ENCODE measurements at regions not wholly inside any gene's neighbourhood (a gene's known extent, or its start where the extent isn't known, plus 50 kb on each side); places are given as distances from the start of the nearest gene placed in this dataset.

DNA sequence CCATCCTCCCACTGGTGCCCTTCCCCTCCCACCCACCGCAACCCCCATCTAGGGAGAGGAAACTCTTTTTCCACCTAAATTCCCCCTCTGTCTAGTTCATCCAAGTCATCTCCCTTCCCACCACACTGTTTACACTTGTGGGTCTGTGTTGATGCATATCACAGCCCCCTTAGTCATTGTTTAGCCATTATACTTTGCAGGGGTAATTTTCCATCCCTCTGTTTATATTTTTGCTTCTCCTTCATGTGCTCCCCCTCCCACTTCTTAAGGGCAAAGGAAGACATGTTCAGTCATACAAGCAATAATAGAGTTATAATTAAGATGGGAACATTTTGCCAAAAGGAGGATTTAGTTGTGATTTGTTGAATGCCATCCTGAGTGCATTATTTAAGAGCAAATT is 187.8 kb upstream of the TNP1 start:
- H3K27ac Mint-ChIP-seq, result no peak overlapping the region
- H3K4me3 Mint-ChIP-seq, result no peak overlapping the region

GRCh38 chr2:217047209-217047608 is 187.3 kb upstream of the TNP1 start:
- no peak for DNase-seq
- Mint-ChIP-seq H3K27ac (no peak overlapping the region), H3K36me3 (no peaks in the 10 kb centered on the region), H3K4me1 (no peaks in the 10 kb centered on the region), H3K9me3 (no peaks in the 10 kb centered on the region), H3K4me3 (no peak overlapping the region), H3K27me3 (ENCODE audit: low read depth in 3 of 3) (peaks cover 0 to 12% (median 5%) of the 10 kb centered on the region in 3 donors)

More for the DNA sequence above, 187.8 kb upstream of the TNP1 start:
- no peaks in the 10 kb centered on the region for H3K4me1 Mint-ChIP-seq
- H3K27me3 Mint-ChIP-seq (ENCODE audit: low read depth in 3 of 3), result peaks cover 0 to 13% (median 5%) of the 10 kb centered on the region in 3 donors
- DNase-seq, result no peak
- H3K9me3 Mint-ChIP-seq, result no peaks in the 10 kb centered on the region
- H3K36me3 Mint-ChIP-seq, result no peaks in the 10 kb centered on the region

GRCh38 chr2:217045700-217046475 is 186.0 kb upstream of the TNP1 start:
- peaks cover 0 to 16% (median 5%) of the 10 kb centered on the region in 3 donors for H3K27me3 Mint-ChIP-seq (ENCODE audit: low read depth in 3 of 3)
- H3K27ac Mint-ChIP-seq, result no peak overlapping the region
- H3K4me1 Mint-ChIP-seq, result no peaks in the 10 kb centered on the region
- no peaks in the 10 kb centered on the region for H3K9me3 Mint-ChIP-seq
- H3K4me3 Mint-ChIP-seq, result no peak overlapping the region
- DNase-seq, result no peak
- H3K36me3 Mint-ChIP-seq, result no peaks in the 10 kb centered on the region

- DNase-seq, result no peak
- H3K4me3 Mint-ChIP-seq, result no peak overlapping the region
- no peak overlapping the region for H3K27ac Mint-ChIP-seq
- no peaks in the 10 kb centered on the region for H3K9me3 Mint-ChIP-seq
- H3K27me3 Mint-ChIP-seq (ENCODE audit: low read depth in 3 of 3), result peaks cover 2 to 12% (median 8%) of the 10 kb centered on the region in 3 donors
- H3K36me3 Mint-ChIP-seq, result no peaks in the 10 kb centered on the region
- H3K4me1 Mint-ChIP-seq, result no peaks in the 10 kb centered on the region
These were observed 180.2 kb upstream of the TNP1 start for GRCh38 chr2:217040099-217040498.

DNA sequence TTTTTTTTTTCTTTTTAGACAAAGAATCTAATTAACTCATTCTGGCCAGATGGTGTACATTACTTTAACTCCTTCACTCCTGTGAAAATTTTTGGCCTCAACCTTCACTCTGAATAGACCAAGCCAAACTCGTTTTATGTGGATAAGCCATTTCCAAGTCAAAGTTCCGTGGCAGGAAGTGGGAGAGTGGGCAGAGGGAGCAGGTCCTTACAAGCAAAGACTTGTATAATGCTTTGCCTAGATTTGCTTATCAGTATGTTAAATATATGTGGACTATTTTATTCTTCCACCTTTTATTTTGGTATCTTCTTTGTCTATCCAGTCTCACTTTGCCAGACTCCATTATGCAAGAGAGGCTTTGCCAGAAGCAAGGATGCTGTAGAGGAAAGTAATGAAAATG is 178.1 kb upstream of the TNP1 start:
- H3K4me1 Mint-ChIP-seq, result no peaks in the 10 kb centered on the region
- no peaks in the 10 kb centered on the region for H3K36me3 Mint-ChIP-seq
- no peak overlapping the region for H3K27ac Mint-ChIP-seq
- no peaks in the 10 kb centered on the region for H3K9me3 Mint-ChIP-seq
- no peak overlapping the region for H3K4me3 Mint-ChIP-seq
- peaks cover 2 to 12% (median 5%) of the 10 kb centered on the region in 3 donors for H3K27me3 Mint-ChIP-seq (ENCODE audit: low read depth in 3 of 3)
- DNase-seq, result no peak

DNA sequence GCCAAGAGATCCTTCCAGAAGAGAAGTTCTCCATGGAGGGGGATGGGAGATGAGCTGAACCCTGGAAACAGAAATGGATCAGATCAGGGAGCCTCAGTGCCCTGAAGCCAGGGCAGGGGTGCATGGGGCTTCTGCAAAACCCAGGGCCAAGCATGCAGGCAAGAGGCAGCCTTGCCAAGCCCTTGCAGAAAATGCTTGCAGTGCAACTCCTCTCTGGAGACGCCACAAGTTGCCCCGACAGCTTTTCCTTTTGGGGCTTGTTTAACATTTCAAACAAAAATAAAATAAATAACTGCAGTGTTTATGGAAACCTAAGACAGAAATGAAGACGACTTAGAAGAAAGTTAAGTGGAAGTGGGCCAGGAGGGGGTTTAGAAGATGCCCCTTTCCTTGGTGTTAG is 177.5 kb upstream of the TNP1 start:
- Mint-ChIP-seq H3K4me1 (no peaks in the 10 kb centered on the region), H3K27ac (no peak overlapping the region), H3K36me3 (no peaks in the 10 kb centered on the region), H3K27me3 (ENCODE audit: low read depth in 3 of 3) (peaks cover 2 to 12% (median 5%) of the 10 kb centered on the region in 3 donors), H3K9me3 (no peaks in the 10 kb centered on the region), H3K4me3 (no peak overlapping the region)
- DNase-seq, result no peak

DNA sequence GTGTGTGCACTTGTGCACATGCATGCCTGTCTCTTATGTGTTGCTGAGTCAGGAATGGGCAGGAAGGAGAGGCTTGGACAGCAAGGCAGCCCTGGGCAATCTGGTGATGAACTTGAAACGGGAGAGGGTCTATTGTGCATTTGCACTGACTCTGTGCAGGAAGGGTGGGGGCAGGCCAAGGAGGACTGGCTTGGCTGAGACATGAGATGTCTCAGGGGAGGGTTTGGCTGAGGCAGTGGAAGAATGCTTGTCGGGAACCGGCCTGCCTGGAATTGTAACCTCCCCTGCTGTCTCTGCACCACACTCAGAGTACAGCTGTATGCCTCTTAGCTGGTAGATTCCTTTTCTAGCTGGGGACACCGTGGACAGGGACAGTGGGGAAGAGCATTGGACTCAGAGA is 176.1 kb upstream of the TNP1 start:
- no peak for DNase-seq
- no peaks in the 10 kb centered on the region for H3K9me3 Mint-ChIP-seq
- H3K36me3 Mint-ChIP-seq, result no peaks in the 10 kb centered on the region
- H3K27ac Mint-ChIP-seq, result no peak overlapping the region
- peaks cover 2 to 7% (median 6%) of the 10 kb centered on the region in 3 donors for H3K27me3 Mint-ChIP-seq (ENCODE audit: low read depth in 3 of 3)
- H3K4me3 Mint-ChIP-seq, result no peak overlapping the region
- H3K4me1 Mint-ChIP-seq, result no peaks in the 10 kb centered on the region

- Mint-ChIP-seq H3K4me3 (no peak overlapping the region), H3K36me3 (no peaks in the 10 kb centered on the region), H3K4me1 (no peaks in the 10 kb centered on the region), H3K27ac (no peak overlapping the region), H3K9me3 (peaks cover 0 to 2% (median 0%) of the 10 kb centered on the region in 6 donors), H3K27me3 (ENCODE audit: low read depth in 3 of 3) (peaks cover 0 to 11% (median 7%) of the 10 kb centered on the region in 3 donors)
- no peak for DNase-seq
These were observed 173.3 kb upstream of the TNP1 start for GRCh38 chr2:217033186-217033585.

- Mint-ChIP-seq H3K4me3 (no peak overlapping the region), H3K36me3 (no peaks in the 10 kb centered on the region), H3K27me3 (ENCODE audit: low read depth in 3 of 3) (peaks cover 0 to 7% (median 5%) of the 10 kb centered on the region in 3 donors), H3K27ac (no peak overlapping the region), H3K9me3 (peaks cover 0 to 2% (median 0%) of the 10 kb centered on the region in 6 donors), H3K4me1 (no peaks in the 10 kb centered on the region)
- DNase-seq, result no peak
These were observed 171.6 kb upstream of the TNP1 start for GRCh38 chr2:217031445-217031844.

- H3K9me3 Mint-ChIP-seq, result peaks cover 0 to 5% (median 0%) of the 10 kb centered on the region in 6 donors
- peaks cover 0 to 8% (median 2%) of the 10 kb centered on the region in 3 donors for H3K27me3 Mint-ChIP-seq (ENCODE audit: low read depth in 3 of 3)
- H3K4me3 Mint-ChIP-seq, result no peak overlapping the region
- no peaks in the 10 kb centered on the region for H3K4me1 Mint-ChIP-seq
- no peaks in the 10 kb centered on the region for H3K36me3 Mint-ChIP-seq
- no peak overlapping the region for H3K27ac Mint-ChIP-seq
- DNase-seq, result no peak
These were observed 170.2 kb upstream of the TNP1 start for GRCh38 chr2:217030081-217030480.

DNA sequence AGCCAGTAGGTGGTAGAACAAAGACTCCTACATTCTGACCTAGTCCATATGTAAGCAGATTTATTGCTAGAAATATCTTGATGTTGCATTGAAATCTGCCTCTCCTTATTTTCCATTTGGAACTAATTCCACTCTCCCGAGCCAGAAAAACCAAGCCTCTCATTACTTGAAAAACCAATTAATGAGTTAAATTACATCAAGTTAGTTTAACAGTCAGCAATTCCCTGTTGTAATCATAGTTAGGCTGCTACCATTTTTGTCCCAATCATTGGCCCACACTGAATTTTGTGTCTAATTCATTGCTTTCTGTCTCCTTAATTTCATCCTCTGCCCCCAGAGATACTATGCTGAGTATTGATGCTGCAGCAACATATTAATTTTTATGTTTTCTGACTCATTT is 168.3 kb upstream of the TNP1 start:
- Mint-ChIP-seq H3K36me3 (no peaks in the 10 kb centered on the region), H3K27ac (no peak overlapping the region), H3K4me1 (no peaks in the 10 kb centered on the region), H3K4me3 (no peak overlapping the region), H3K27me3 (ENCODE audit: low read depth in 3 of 3) (peaks cover 0 to 8% (median 3%) of the 10 kb centered on the region in 3 donors), H3K9me3 (peaks cover 0 to 8% (median 0%) of the 10 kb centered on the region in 6 donors)
- no peak for DNase-seq

GRCh38 chr2:217027414-217027813 is 167.6 kb upstream of the TNP1 start:
- Mint-ChIP-seq H3K4me1 (no peaks in the 10 kb centered on the region), H3K27me3 (ENCODE audit: low read depth in 3 of 3) (peaks cover 0 to 8% (median 4%) of the 10 kb centered on the region in 3 donors), H3K4me3 (no peak overlapping the region)

DNA sequence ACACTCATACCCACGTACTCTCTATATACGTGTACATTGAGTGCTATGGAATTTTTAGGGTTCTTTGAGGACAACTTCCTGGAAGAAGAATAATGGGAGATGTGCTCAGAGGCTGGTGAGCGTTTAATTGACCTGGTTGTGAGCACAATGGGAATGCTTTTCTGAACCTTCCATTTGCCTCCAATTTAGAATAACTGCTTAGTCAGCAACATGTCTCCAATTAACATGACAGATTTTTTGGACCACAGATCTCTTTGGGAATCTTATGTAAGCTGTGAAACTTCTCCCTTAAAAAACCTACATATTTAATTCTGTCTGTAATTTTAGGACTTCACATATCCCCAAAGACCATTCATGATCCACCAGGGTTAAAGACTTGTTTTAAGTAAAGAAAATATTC is 166.7 kb upstream of the TNP1 start:
- no peak for DNase-seq
- H3K9me3 Mint-ChIP-seq, result peaks cover 0 to 8% (median 0%) of the 10 kb centered on the region in 6 donors
- no peaks in the 10 kb centered on the region for H3K4me1 Mint-ChIP-seq
- no peaks in the 10 kb centered on the region for H3K36me3 Mint-ChIP-seq
- H3K4me3 Mint-ChIP-seq, result no peak overlapping the region
- H3K27ac Mint-ChIP-seq, result no peak overlapping the region
- H3K27me3 Mint-ChIP-seq (ENCODE audit: low read depth in 3 of 3), result peaks cover 0 to 8% (median 2%) of the 10 kb centered on the region in 3 donors

More at GRCh38 chr2:217027414-217027813, 167.6 kb upstream of the TNP1 start:
- H3K27ac Mint-ChIP-seq, result no peak overlapping the region
- no peak for DNase-seq
- no peaks in the 10 kb centered on the region for H3K36me3 Mint-ChIP-seq
- H3K9me3 Mint-ChIP-seq, result peaks cover 0 to 8% (median 0%) of the 10 kb centered on the region in 6 donors

DNA sequence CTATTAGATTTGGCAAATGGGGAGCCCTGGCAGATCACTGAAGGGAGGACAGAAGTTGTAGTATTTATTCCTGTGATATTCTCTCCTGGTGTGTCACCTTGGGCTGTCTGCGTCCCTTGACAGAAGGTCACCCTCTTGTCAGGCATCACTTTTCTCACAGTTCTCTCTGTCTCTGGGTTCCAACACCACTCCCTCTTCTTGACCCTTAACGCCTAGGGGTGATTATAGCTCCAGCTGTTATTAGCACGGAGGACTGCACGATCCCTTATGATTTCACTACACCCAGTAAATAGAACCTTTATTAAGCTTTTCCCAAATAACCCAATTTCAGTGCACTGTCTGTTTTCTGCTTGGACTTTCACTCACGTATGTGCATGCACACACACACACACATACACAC is 166.3 kb upstream of the TNP1 start:
- DNase-seq, result no peak
- Mint-ChIP-seq H3K27me3 (ENCODE audit: low read depth in 3 of 3) (peaks cover 0 to 10% (median 2%) of the 10 kb centered on the region in 3 donors), H3K36me3 (no peaks in the 10 kb centered on the region), H3K4me3 (no peak overlapping the region), H3K9me3 (peaks cover 0 to 8% (median 0%) of the 10 kb centered on the region in 6 donors), H3K27ac (no peak overlapping the region), H3K4me1 (no peaks in the 10 kb centered on the region)

DNA sequence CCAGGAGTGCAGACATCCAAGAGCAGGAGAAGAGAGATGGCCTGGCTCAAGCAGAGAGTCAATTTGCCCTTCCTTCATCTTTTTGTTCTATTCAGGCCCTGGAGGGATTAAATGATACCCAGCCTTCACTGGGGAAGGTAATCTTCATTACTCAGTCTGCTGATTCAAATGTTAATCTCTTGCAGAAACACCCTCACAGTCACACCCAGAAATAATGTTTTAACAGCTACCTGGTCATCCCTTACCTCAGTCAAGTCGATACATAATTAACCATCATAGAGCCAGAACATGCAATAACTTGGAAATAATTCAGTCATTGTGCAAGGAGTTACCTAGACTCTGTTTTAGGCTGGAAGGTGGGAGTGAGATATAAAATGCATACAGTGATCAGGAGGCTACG is 163.7 kb upstream of the TNP1 start:
- H3K36me3 Mint-ChIP-seq, result no peaks in the 10 kb centered on the region
- no peak for DNase-seq
- no peaks in the 10 kb centered on the region for H3K4me1 Mint-ChIP-seq
- no peak overlapping the region for H3K27ac Mint-ChIP-seq
- peaks cover 0 to 8% (median 0%) of the 10 kb centered on the region in 6 donors for H3K9me3 Mint-ChIP-seq
- peaks cover 0 to 5% (median 2%) of the 10 kb centered on the region in 3 donors for H3K27me3 Mint-ChIP-seq (ENCODE audit: low read depth in 3 of 3)
- no peak overlapping the region for H3K4me3 Mint-ChIP-seq
